Cardiac muscle cell (in vitro differentiated cells and primary cell): ENCODE measurements at regions not wholly inside any gene's neighbourhood (a gene's known extent, or its start where the extent isn't known, plus 50 kb on each side); places are given as distances from the start of the nearest gene placed in this dataset.

Source experiments
- DNase-seq, 2 donors: peaks; one replicate each; pipeline versions ENCODE4 v3.0.0 to v3.0.0-alpha.2; 2010 to 2017; ENCODE audit warnings: low read depth in 1 of 2, low spot score in 1 of 2
- H3K27ac ChIP-seq: fragments of 200-600 bp; sonication (generic); 2 replicates; pipeline ENCODE4 v1.5.1; 2016
- H3K27me3 ChIP-seq: fragments of 200-600 bp; sonication (generic); 2 replicates; pipeline ENCODE4 v1.6.0; 2016; ENCODE audit warnings: control low read depth
- H3K36me3 ChIP-seq: fragments of 200-600 bp; sonication (generic); 2 replicates; pipeline ENCODE4 v1.5.1; 2016; ENCODE audit warnings: control low read depth
- H3K4me1 ChIP-seq: fragments of 200-600 bp; sonication (generic); 2 replicates; pipeline ENCODE4 v1.8.1; 2017; ENCODE audit warnings: low read depth, mild to moderate bottlenecking, mixed run types
- H3K4me3 ChIP-seq: fragments of 200-600 bp; sonication (generic); 2 replicates; pipeline ENCODE4 v1.5.1; 2016; ENCODE audit warnings: mild to moderate bottlenecking
- H3K9me3 ChIP-seq: fragments of 200-600 bp; sonication (generic); 2 replicates; pipeline ENCODE4 v1.5.1; 2017; ENCODE audit warnings: low read depth, mild to moderate bottlenecking, control low read depth
- TF ChIP-seq, protein P1 (sequence below): IDR thresholded peaks from 2 replicates; pipeline ENCODE4 v1.5.1; 2012; ENCODE audit warnings: low read depth, mild to moderate bottlenecking, low read length

DNA sequence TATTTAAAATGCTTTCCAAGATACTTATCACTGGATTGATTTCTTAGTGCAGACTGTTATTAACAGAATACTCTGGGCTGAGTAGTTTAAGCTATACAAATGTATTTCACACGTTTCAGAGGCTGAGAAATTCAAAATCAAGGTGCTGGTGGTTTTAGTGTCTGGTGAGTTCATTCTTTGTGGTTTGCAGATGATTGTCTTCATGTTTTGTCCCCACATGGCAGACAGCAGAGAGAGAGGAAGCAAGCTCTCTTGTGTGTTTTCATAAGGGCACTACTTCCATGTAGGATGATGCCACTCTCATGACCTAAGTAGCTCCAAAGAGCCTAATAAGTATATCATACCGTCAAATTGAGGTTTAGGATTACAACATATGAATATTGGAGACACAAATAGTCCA lies 1348.9 kb upstream of the FLRT2 start:
- no peaks in the 10 kb centered on the region for H3K4me1 ChIP-seq
- no peaks in the 10 kb centered on the region for H3K9me3 ChIP-seq
- H3K27ac ChIP-seq: no peak overlapping the region
- DNase-seq: no peak
- no peak overlapping the region for H3K4me3 ChIP-seq
- no peaks in the 10 kb centered on the region for H3K27me3 ChIP-seq
- H3K36me3 ChIP-seq: no peaks in the 10 kb centered on the region
- TF ChIP-seq, protein P1, sequence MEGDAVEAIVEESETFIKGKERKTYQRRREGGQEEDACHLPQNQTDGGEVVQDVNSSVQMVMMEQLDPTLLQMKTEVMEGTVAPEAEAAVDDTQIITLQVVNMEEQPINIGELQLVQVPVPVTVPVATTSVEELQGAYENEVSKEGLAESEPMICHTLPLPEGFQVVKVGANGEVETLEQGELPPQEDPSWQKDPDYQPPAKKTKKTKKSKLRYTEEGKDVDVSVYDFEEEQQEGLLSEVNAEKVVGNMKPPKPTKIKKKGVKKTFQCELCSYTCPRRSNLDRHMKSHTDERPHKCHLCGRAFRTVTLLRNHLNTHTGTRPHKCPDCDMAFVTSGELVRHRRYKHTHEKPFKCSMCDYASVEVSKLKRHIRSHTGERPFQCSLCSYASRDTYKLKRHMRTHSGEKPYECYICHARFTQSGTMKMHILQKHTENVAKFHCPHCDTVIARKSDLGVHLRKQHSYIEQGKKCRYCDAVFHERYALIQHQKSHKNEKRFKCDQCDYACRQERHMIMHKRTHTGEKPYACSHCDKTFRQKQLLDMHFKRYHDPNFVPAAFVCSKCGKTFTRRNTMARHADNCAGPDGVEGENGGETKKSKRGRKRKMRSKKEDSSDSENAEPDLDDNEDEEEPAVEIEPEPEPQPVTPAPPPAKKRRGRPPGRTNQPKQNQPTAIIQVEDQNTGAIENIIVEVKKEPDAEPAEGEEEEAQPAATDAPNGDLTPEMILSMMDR: no peak

DNA sequence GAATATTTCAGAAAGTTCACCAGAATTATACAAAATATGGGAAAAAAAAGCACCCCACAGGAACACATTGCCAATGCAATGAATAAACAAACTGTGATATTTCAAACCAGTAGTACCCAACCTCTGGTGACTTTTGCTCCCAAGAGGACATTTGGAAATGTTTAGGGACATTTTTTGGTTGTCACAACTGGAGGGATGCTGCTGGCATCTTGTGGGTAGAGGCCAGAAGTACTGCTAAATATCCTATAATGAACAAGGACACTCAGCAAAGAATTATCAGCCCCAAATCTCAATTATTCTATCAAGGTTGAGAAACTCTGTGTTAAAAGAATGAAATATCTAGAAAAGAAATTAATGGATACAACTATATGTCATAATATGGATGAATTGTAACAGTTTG lies 1334.4 kb upstream of the FLRT2 start:
- DNase-seq: no peak
- Histone ChIP-seq H3K27me3 (no peaks in the 10 kb centered on the region), H3K4me1 (no peaks in the 10 kb centered on the region), H3K36me3 (no peaks in the 10 kb centered on the region), H3K27ac (no peak overlapping the region), H3K4me3 (no peak overlapping the region), H3K9me3 (no peaks in the 10 kb centered on the region)
- TF ChIP-seq, protein P1: no peak

DNA sequence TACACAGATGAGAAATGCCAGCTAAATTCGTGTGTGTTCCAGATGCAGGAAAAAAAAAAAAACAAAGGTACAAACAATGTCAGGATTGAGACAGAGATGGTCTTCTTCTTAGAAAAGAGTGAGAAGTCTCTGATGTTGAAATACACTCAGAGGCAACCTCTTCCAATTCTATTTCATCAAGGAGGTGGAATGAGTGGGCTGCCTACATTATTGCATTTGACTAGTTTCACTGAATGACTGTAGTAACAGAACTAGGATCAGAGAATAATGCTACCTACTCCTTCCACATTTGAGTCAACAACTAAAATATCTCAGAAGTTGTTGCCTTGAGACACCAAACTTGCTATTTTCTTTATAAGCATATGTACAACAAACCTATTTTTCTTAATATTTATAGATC lies 1332.2 kb upstream of the FLRT2 start:
- TF ChIP-seq, protein P1: no peak
- no peak for DNase-seq
- Histone ChIP-seq H3K27me3 (no peaks in the 10 kb centered on the region), H3K36me3 (no peaks in the 10 kb centered on the region), H3K27ac (no peak overlapping the region), H3K4me3 (no peak overlapping the region), H3K9me3 (no peaks in the 10 kb centered on the region), H3K4me1 (peaks cover 1% of the 10 kb centered on the region)

DNA sequence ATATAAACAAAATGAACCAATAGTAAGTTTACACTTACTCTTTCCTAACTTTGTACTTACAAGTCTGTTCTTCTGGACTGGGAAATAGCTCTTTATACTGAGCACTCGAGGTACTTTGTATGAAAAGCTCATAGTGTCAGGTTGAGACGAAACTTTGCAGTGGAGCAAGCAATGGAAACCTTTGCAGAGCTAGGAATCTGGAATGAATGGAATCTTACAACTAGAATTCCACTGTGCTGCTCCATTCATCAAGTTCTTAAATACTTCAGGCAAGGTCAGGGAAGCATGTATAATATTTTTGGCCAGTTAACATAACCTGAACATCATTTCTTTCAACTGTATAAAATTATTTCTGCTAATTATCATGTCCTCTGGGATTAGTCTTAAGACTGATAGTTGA lies 1327.5 kb upstream of the FLRT2 start:
- Histone ChIP-seq H3K9me3 (no peaks in the 10 kb centered on the region), H3K4me1 (peaks cover 4% of the 10 kb centered on the region), H3K27me3 (no peaks in the 10 kb centered on the region), H3K36me3 (no peaks in the 10 kb centered on the region), H3K27ac (peak overlapping the region; percentile 14), H3K4me3 (no peak overlapping the region)
- TF ChIP-seq, protein P1: no peak
- peak in 1 of 2 donors; percentile 80 for DNase-seq

DNA sequence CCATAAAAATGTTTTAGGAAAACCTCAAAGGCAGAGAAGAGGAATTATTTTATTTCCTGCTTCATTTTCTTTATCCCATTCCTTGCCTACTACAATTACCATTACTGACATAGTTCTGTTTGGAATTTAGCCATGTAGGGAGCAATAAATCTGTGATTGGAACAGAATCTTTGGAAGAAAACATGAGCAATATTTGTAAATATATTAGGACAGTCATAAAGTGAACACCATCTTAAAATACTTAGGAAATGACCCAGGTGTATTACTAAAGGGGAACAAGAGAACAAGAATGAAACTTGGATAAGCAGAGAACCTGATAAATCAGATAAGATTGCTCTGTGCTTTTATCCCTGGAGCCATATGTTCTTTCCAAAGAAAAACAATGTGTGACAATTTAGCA lies 1326.0 kb upstream of the FLRT2 start:
- H3K27ac ChIP-seq: no peak overlapping the region
- no peak overlapping the region for H3K4me3 ChIP-seq
- peaks cover 4% of the 10 kb centered on the region for H3K4me1 ChIP-seq
- TF ChIP-seq, protein P1: no peak
- H3K36me3 ChIP-seq: no peaks in the 10 kb centered on the region
- no peak for DNase-seq
- no peaks in the 10 kb centered on the region for H3K27me3 ChIP-seq
- no peaks in the 10 kb centered on the region for H3K9me3 ChIP-seq

DNA sequence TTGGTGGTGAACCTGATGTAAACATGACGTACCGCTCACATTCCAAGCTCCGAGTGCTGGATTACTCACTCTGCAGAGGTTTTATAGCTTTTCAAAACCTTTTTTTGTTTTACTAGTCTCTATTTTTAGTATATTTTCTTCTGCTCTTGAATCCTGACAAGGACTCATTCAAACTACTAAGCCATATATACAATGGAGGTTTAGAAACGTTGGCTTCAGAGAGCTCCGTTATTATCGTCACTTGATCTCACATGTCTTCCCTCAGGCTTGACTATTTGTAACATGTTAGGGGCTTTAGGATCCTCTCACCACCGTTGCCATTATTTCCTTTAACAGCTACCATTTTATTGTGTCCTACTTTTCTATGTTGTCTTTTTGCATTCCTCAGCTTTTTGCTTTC lies 1321.5 kb upstream of the FLRT2 start:
- no peaks in the 10 kb centered on the region for H3K4me1 ChIP-seq
- H3K27me3 ChIP-seq: no peaks in the 10 kb centered on the region
- no peak overlapping the region for H3K27ac ChIP-seq
- TF ChIP-seq, protein P1: no peak
- no peaks in the 10 kb centered on the region for H3K36me3 ChIP-seq
- DNase-seq: no peak
- H3K9me3 ChIP-seq: no peaks in the 10 kb centered on the region
- no peak overlapping the region for H3K4me3 ChIP-seq
